H1 (cell line): ENCODE measurements at regions not wholly inside any gene's neighbourhood (a gene's known extent, or its start where the extent isn't known, plus 50 kb on each side); places are given as distances from the start of the nearest gene placed in this dataset.

Source experiments
- CTCF ChIA-PET: fragments of 300-600 bp; sonication (Branson Sonifier 250); formaldehyde crosslinking; loops from one replicate; lab custom pipeline; 2021; ENCODE audit not compliant: partially characterized antibody; lab: Charles Lee
- POLR2A ChIA-PET: fragments of 300-600 bp; sonication (Branson Sonifier 250); formaldehyde crosslinking; loops from one replicate; lab custom pipeline; 2021; ENCODE audit warnings: inconsistent platforms; ENCODE audit not compliant: partially characterized antibody; lab: Charles Lee
- DNase-seq, 2 experiments: peaks; one replicate each; pipeline versions ENCODE4 v3.0.0 to v3.0.0-alpha.2; 2010 to 2022; ENCODE audit warnings: low spot score in 2 of 2, low read depth in 1 of 2, mixed read lengths in 1 of 2
- FAIRE-seq: peaks from 2 replicates; lab custom pipeline; 2011; peaks lifted over from hg19 to GRCh38; lab: Jason Lieb, UNC
- H2AFZ ChIP-seq: 2 replicates; pipeline ENCODE4 v1.8.1; 2012; ENCODE audit warnings: low read length, inconsistent platforms
- H2AK5ac ChIP-seq: 2 replicates; pipeline ENCODE4 v1.6.1; 2013; ENCODE audit warnings: low read depth, low read length
- H2BK120ac ChIP-seq: replicated peaks from 2 replicates; pipeline ENCODE3; 2013; ENCODE audit warnings: low read depth, low read length, inconsistent platforms
- H2BK12ac ChIP-seq: 2 replicates; pipeline ENCODE4 v1.6.1; 2013; ENCODE audit warnings: low read depth, low read length
- H2BK15ac ChIP-seq: 2 replicates; pipeline ENCODE4 v1.6.1; 2013; ENCODE audit warnings: low read length
- H2BK20ac ChIP-seq: 2 replicates; pipeline ENCODE4 v1.6.1; 2013; ENCODE audit warnings: low read length
- H2BK5ac ChIP-seq: 2 replicates; pipeline ENCODE4 v1.6.1; 2013; ENCODE audit warnings: low read depth, low read length
- H3K14ac ChIP-seq: 2 replicates; pipeline ENCODE4 v1.6.1; 2013; ENCODE audit warnings: inconsistent platforms; ENCODE audit not compliant: insufficient read length
- H3K18ac ChIP-seq: 2 replicates; pipeline ENCODE4 v1.6.1; 2013; ENCODE audit warnings: low read length; ENCODE audit errors: extremely low read depth
- H3K23ac ChIP-seq: 2 replicates; pipeline ENCODE4 v1.6.1; 2013; ENCODE audit warnings: inconsistent platforms; ENCODE audit not compliant: insufficient read length
- H3K23me2 ChIP-seq: 2 replicates; pipeline ENCODE4 v1.6.1; 2013; ENCODE audit warnings: low read depth, low read length
- H3K27ac ChIP-seq: 2 replicates; pipeline ENCODE4 v1.6.1; 2011; ENCODE audit warnings: low read depth, low read length, inconsistent platforms
- H3K27me3 ChIP-seq, 4 experiments: replicated peaks in 1 of 4; 1 replicate in 1 of 4; 2 replicates in 3 of 4; pipeline versions ENCODE4 v1.6.1 to v1.8.1; 2011 to 2013; ENCODE audit warnings: low read length in 3 of 4, mild to moderate bottlenecking in 3 of 4, inconsistent platforms in 2 of 4, mixed read lengths in 2 of 4, moderate library complexity in 1 of 4; ENCODE audit not compliant: control insufficient read depth in 3 of 4, insufficient read depth in 3 of 4; ENCODE audit errors: extremely low read depth in 1 of 4
- H3K36me3 ChIP-seq, 4 experiments: 2 replicates each; pipeline versions ENCODE4 v1.6.1 to v1.8.1; 2011 to 2013; ENCODE audit warnings: mild to moderate bottlenecking in 4 of 4, low read length in 3 of 4, moderate library complexity in 2 of 4, control low read depth in 1 of 4, inconsistent platforms in 1 of 4; ENCODE audit not compliant: insufficient read depth in 4 of 4, control insufficient read depth in 2 of 4
- H3K4ac ChIP-seq: replicated peaks from 2 replicates; pipeline ENCODE3; 2013; ENCODE audit warnings: low read length, low read depth, mixed read lengths, inconsistent platforms; ENCODE audit not compliant: insufficient read length
- H3K4me1 ChIP-seq, 4 experiments: replicated peaks in 1 of 4; 1 replicate in 1 of 4; 2 replicates in 3 of 4; pipeline versions ENCODE4 v1.6.1 to v1.8.1; 2011 to 2013; ENCODE audit warnings: low read length in 3 of 4, inconsistent platforms in 2 of 4, mixed read lengths in 1 of 4; ENCODE audit not compliant: insufficient read depth in 4 of 4, control insufficient read depth in 3 of 4
- H3K4me2 ChIP-seq, 2 experiments: 2 replicates each; pipeline versions ENCODE4 v1.6.1 to v1.8.1; 2011 to 2013; ENCODE audit warnings: low read depth in 2 of 2, low read length in 2 of 2, control low read depth in 1 of 2, inconsistent platforms in 1 of 2, mild to moderate bottlenecking in 1 of 2; ENCODE audit not compliant: insufficient read depth in 1 of 2
- H3K4me3 ChIP-seq, 4 experiments: fragments of 200-600, 300-600 bp in 1 of 4; sonication (generic), shearing (Covaris generic), sonication (Bioruptor Twin) in 1 of 4; 2 replicates each; pipeline versions ENCODE4 v1.5.1 to v1.8.1; 2011 to 2016; ENCODE audit warnings: low read length in 4 of 4, low read depth in 3 of 4, control low read depth in 2 of 4, inconsistent platforms in 2 of 4, mild to moderate bottlenecking in 2 of 4, mixed read lengths in 1 of 4, moderate library complexity in 1 of 4; ENCODE audit not compliant: insufficient read depth in 2 of 4; ENCODE audit errors: extremely low read depth in 1 of 4
- H3K56ac ChIP-seq: replicated peaks from 2 replicates; pipeline ENCODE3; 2013; ENCODE audit warnings: low read depth, mild to moderate bottlenecking, mixed read lengths, low read length, inconsistent platforms; ENCODE audit not compliant: insufficient read length
- H3K79me1 ChIP-seq: 2 replicates; pipeline ENCODE4 v1.6.1; 2013; ENCODE audit warnings: low read depth, low read length, control low read depth
- H3K79me2 ChIP-seq, 2 experiments: 2 replicates each; pipeline versions ENCODE4 v1.6.1 to v1.8.1; 2012 to 2013; ENCODE audit warnings: low read length in 2 of 2, mild to moderate bottlenecking in 2 of 2, inconsistent platforms in 1 of 2; ENCODE audit not compliant: insufficient read depth in 2 of 2, control insufficient read depth in 1 of 2
- H3K9ac ChIP-seq, 4 experiments: replicated peaks in 1 of 4; 1 replicate in 1 of 4; 2 replicates in 3 of 4; pipeline versions ENCODE4 v1.6.1 to v1.8.1; 2011 to 2013; ENCODE audit warnings: low read depth in 3 of 4, low read length in 3 of 4, control low read depth in 2 of 4, mild to moderate bottlenecking in 2 of 4, moderate library complexity in 2 of 4, inconsistent platforms in 1 of 4; ENCODE audit errors: extremely low read depth in 1 of 4
- H3K9me3 ChIP-seq, 2 experiments: 2 replicates each; pipeline versions ENCODE4 v1.6.1 to v1.8.1; 2012 to 2013; ENCODE audit warnings: mild to moderate bottlenecking in 2 of 2, moderate library complexity in 2 of 2, control low read depth in 1 of 2, inconsistent platforms in 1 of 2, low read depth in 1 of 2, low read length in 1 of 2, mixed read lengths in 1 of 2; ENCODE audit not compliant: insufficient read depth in 2 of 2
- H4K20me1 ChIP-seq, 2 experiments: replicated peaks in 1 of 2; 2 replicates each; pipeline versions ENCODE3 to v1.8.1; 2011 to 2013; ENCODE audit warnings: inconsistent platforms in 2 of 2, low read length in 2 of 2, mild to moderate bottlenecking in 1 of 2; ENCODE audit not compliant: insufficient read depth in 2 of 2, control insufficient read depth in 1 of 2
- H4K5ac ChIP-seq: 2 replicates; pipeline ENCODE4 v1.6.1; 2013; ENCODE audit warnings: low read length, low read depth, mixed read lengths, inconsistent platforms; ENCODE audit not compliant: insufficient read length
- H4K8ac ChIP-seq: 2 replicates; pipeline ENCODE4 v1.8.0; 2013; ENCODE audit warnings: mild to moderate bottlenecking, moderate library complexity, low read length, inconsistent platforms; ENCODE audit not compliant: insufficient read depth; ENCODE audit errors: extremely low read depth
- H4K91ac ChIP-seq: replicated peaks from 2 replicates; pipeline ENCODE3; 2013; ENCODE audit warnings: low read length, mixed read lengths, inconsistent platforms; ENCODE audit not compliant: insufficient read length
- BACH1 ChIP-seq: IDR thresholded peaks from 2 replicates; pipeline ENCODE4 v1.6.1; 2012; ENCODE audit warnings: low read length, improper control_type of control experiment
- CBX5 ChIP-seq: fragments of 300-800, 300-1000 bp; sonication (generic); IDR thresholded peaks from 2 replicates; pipeline ENCODE4 v1.7.1; 2016; ENCODE audit warnings: antibody characterized with exemption, low read length, low read depth
- CBX8 ChIP-seq: fragments of 300-800, 300-1000 bp; sonication (generic); IDR thresholded peaks from 2 replicates; pipeline ENCODE4 v1.7.1; 2016; ENCODE audit warnings: low read depth, low read length, borderline replicate concordance
- EZH2 ChIP-seq: fragments of 200-600 bp; sonication (generic); IDR thresholded peaks from 2 replicates; pipeline ENCODE4 v1.7.1; 2012; ENCODE audit warnings: low read depth, mild to moderate bottlenecking, moderate library complexity, low read length, inconsistent platforms; ENCODE audit not compliant: severe bottlenecking
- FOSL1 ChIP-seq: IDR thresholded peaks from 2 replicates; pipeline ENCODE4 v1.6.1; 2011; ENCODE audit warnings: mild to moderate bottlenecking, low read depth, low read length, moderate library complexity; ENCODE audit not compliant: insufficient read depth
- HDAC6 ChIP-seq: IDR thresholded peaks from one replicate; pipeline ENCODE4 v1.7.1; 2012; ENCODE audit warnings: low read depth, mild to moderate bottlenecking, inconsistent platforms, low read length, moderate library complexity
- SP2 ChIP-seq: IDR thresholded peaks from 2 replicates; pipeline ENCODE4 v1.6.1; 2012; ENCODE audit warnings: mild to moderate bottlenecking, low read length, inconsistent platforms
- TAF7 ChIP-seq: optimal IDR thresholded peaks from 2 replicates; pipeline ENCODE3; 2011; ENCODE audit warnings: low read depth, mild to moderate bottlenecking, inconsistent platforms, low read length, moderate library complexity, borderline replicate concordance
- ZNF274 ChIP-seq: IDR thresholded peaks from 2 replicates; pipeline ENCODE4 v1.7.0; 2012; ENCODE audit warnings: low read length, borderline replicate concordance; ENCODE audit errors: extremely low read depth
- WGBS, 2 experiments: shearing (Covaris generic) in 1 of 2; methylation state at CpG; one replicate each; pipeline versions ENCODE4 v1.1.6 to v1.1.7; 2013 to 2015; ENCODE audit warnings: low lambda C conversion rate in 2 of 2, mixed read lengths in 2 of 2, inconsistent platforms in 1 of 2, low coverage in 1 of 2, missing lambda C conversion rate in 1 of 2; ENCODE audit not compliant: insufficient replicate concordance in 2 of 2, insufficient coverage in 1 of 2, insufficient read length in 1 of 2; ENCODE audit errors: extremely low coverage in 1 of 2, missing lambda C conversion rate in 1 of 2; 5-methylcytosine and 5-hydroxymethylcytosine counted together
- TF ChIP-seq, protein P1 (sequence below): IDR thresholded peaks from 2 replicates; pipeline ENCODE4 v1.6.1; 2011; ENCODE audit warnings: low read length, improper control_type of control experiment
- TF ChIP-seq, protein P2 (sequence below): IDR thresholded peaks from 2 replicates; pipeline ENCODE4 v1.6.1; 2012; ENCODE audit warnings: low read length, inconsistent platforms

DNA sequence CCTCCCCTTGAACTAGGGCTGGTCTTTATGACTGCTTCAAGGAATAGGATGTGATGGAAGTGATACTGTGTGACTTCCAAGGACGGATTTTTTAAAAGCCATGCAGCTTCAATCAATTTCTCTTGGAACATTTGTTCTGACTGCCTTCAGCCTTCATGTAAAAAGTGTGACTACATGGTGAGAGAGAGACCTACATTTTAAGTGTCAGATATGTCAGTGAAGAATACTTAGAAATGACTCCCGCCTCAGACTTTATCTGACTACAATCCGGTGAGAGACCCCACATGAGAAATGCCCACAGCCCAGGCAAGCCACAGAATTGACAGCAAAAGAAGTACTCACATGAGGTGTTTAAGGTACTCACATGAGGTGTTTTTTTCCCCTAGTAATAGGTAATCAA lies 295.3 kb downstream of the KCNC2 start:
- Histone ChIP-seq H3K4me3 (no peak overlapping the region), H3K4me2 (no peak overlapping the region), H4K8ac (no peak overlapping the region), H2BK120ac (no peak overlapping the region), H2BK15ac (no peak overlapping the region), H3K27me3 (no peaks in the 10 kb centered on the region), H2BK20ac (no peak overlapping the region), H2AFZ (no peak overlapping the region), H4K20me1 (no peaks in the 10 kb centered on the region), H3K14ac (no peak overlapping the region), H3K9me3 (no peaks in the 10 kb centered on the region), H3K23ac (no peak overlapping the region), H3K4ac (no peak overlapping the region), H4K5ac (no peak overlapping the region), H2BK12ac (no peak overlapping the region), H3K4me1 (no peaks in the 10 kb centered on the region), H3K36me3 (no peaks in the 10 kb centered on the region), H3K27ac (no peak overlapping the region), H4K91ac (no peak overlapping the region), H3K56ac (no peak overlapping the region), H3K79me1 (no peaks in the 10 kb centered on the region), H3K9ac (no peak overlapping the region), H3K18ac (no peak overlapping the region), H3K79me2 (no peaks in the 10 kb centered on the region), H3K23me2 (no peaks in the 10 kb centered on the region), H2BK5ac (no peak overlapping the region), H2AK5ac (no peak overlapping the region)
- FAIRE-seq (no peak), DNase-seq (no peak)
- CTCF ChIA-PET, result no interaction called here
- WGBS, 2 experiments, result 94% methylated on average over 3 of the region's 3 CpGs; no CpG with 5 or more reads in 1 of the 2 experiments
- POLR2A ChIA-PET, result no interaction called here
- TF ChIP-seq BACH1 (no peak), SP2 (no peak), EZH2 (no peak), HDAC6 (no peak), CBX5 (no peak), FOSL1 (no peak), CBX8 (no peak), ZNF274 (no peak), TAF7 (no peak)
- TF ChIP-seq, protein P1, sequence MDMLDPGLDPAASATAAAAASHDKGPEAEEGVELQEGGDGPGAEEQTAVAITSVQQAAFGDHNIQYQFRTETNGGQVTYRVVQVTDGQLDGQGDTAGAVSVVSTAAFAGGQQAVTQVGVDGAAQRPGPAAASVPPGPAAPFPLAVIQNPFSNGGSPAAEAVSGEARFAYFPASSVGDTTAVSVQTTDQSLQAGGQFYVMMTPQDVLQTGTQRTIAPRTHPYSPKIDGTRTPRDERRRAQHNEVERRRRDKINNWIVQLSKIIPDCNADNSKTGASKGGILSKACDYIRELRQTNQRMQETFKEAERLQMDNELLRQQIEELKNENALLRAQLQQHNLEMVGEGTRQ, result no peak
- TF ChIP-seq, protein P2, sequence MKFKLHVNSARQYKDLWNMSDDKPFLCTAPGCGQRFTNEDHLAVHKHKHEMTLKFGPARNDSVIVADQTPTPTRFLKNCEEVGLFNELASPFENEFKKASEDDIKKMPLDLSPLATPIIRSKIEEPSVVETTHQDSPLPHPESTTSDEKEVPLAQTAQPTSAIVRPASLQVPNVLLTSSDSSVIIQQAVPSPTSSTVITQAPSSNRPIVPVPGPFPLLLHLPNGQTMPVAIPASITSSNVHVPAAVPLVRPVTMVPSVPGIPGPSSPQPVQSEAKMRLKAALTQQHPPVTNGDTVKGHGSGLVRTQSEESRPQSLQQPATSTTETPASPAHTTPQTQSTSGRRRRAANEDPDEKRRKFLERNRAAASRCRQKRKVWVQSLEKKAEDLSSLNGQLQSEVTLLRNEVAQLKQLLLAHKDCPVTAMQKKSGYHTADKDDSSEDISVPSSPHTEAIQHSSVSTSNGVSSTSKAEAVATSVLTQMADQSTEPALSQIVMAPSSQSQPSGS, result no peak
